BJ (cell line): ENCODE measurements at regions not wholly inside any gene's neighbourhood (a gene's known extent, or its start where the extent isn't known, plus 50 kb on each side); places are given as distances from the start of the nearest gene placed in this dataset.

Experiments used
- CTCF ChIA-PET: fragments of 350-600 bp; formaldehyde crosslinking; extraction: SDS; loops from one replicate; lab custom pipeline; 2021; ENCODE audit warnings: antibody characterized with exemption, inconsistent platforms; lab: Yijun Ruan, JAX
- POLR2A ChIA-PET: fragments of 300-600 bp; sonication (Branson Sonifier 250); formaldehyde crosslinking; extraction: SDS; loops from one replicate; lab custom pipeline; 2021; ENCODE audit warnings: antibody characterized with exemption; lab: Charles Lee
- DNase-seq: peaks from one replicate; pipeline ENCODE4 v3.0.0-alpha.2; 2011; ENCODE audit warnings: low read depth
- H3K27me3 ChIP-seq: 2 replicates; pipeline ENCODE4 v1.6.0; 2011; ENCODE audit warnings: low read length; ENCODE audit not compliant: control insufficient read depth, insufficient read depth
- H3K36me3 ChIP-seq: 2 replicates; pipeline ENCODE4 v1.5.1; 2011; ENCODE audit warnings: low read length; ENCODE audit not compliant: control insufficient read depth, insufficient read depth
- H3K4me3 ChIP-seq: 2 replicates; pipeline ENCODE4 v1.5.1; 2011; ENCODE audit warnings: low read depth, mild to moderate bottlenecking, control low read depth, low read length
- CTCF ChIP-seq: IDR thresholded peaks from 2 replicates; pipeline ENCODE4 v1.5.1; 2011; ENCODE audit warnings: low read depth, mild to moderate bottlenecking, control low read depth, inconsistent platforms, low read length, moderate library complexity; ENCODE audit not compliant: insufficient read depth

GRCh38 chr14:86708846-86709339, 1178.9 kb downstream of the FLRT2 start:
- ChIA-PET CTCF (interaction anchor here (1.2 kb wide), 1 partner anchor 14 kb away, joined by 3 read pairs; no protein-coding TSS in a partner anchor), POLR2A (no interaction called here)
- H3K27me3 ChIP-seq = no peaks in the 10 kb centered on the region
- DNase-seq = no peak
- H3K36me3 ChIP-seq = no peaks in the 10 kb centered on the region
- no peak for TF ChIP-seq CTCF
- no peak overlapping the region for H3K4me3 ChIP-seq

GRCh38 chr14:86707071-86707470, 1177.1 kb downstream of the FLRT2 start:
- CTCF ChIA-PET = interaction anchor here (0.9 kb wide), 1 partner anchor 17 kb away, joined by 3 read pairs; no protein-coding TSS in a partner anchor

GRCh38 chr14:86683561-86683960, 1153.6 kb downstream of the FLRT2 start:
- Histone ChIP-seq H3K36me3 (no peaks in the 10 kb centered on the region), H3K27me3 (no peaks in the 10 kb centered on the region), H3K4me3 (no peak overlapping the region)
- no peak for TF ChIP-seq CTCF
- CTCF ChIA-PET = interaction anchor here (0.6 kb wide), 1 partner anchor 218 kb away, joined by 4 read pairs; no protein-coding TSS in a partner anchor
- POLR2A ChIA-PET = no interaction called here
- peak; percentile 12 for DNase-seq

More at GRCh38 chr14:86707071-86707470, 1177.1 kb downstream of the FLRT2 start:
- POLR2A ChIA-PET = no interaction called here
- DNase-seq = no peak
- TF ChIP-seq CTCF = no peak
- Histone ChIP-seq H3K4me3 (no peak overlapping the region), H3K27me3 (no peaks in the 10 kb centered on the region), H3K36me3 (no peaks in the 10 kb centered on the region)

GRCh38 chr14:86675059-86675458, 1145.1 kb downstream of the FLRT2 start:
- no peaks in the 10 kb centered on the region for H3K27me3 ChIP-seq
- CTCF ChIA-PET = no interaction called here
- H3K36me3 ChIP-seq = no peaks in the 10 kb centered on the region
- POLR2A ChIA-PET = no interaction called here
- TF ChIP-seq CTCF = no peak
- no peak overlapping the region for H3K4me3 ChIP-seq
- no peak for DNase-seq

GRCh38 chr14:86673523-86673969, 1143.6 kb downstream of the FLRT2 start:
- no peak for TF ChIP-seq CTCF
- H3K27me3 ChIP-seq = no peaks in the 10 kb centered on the region
- no peak overlapping the region for H3K4me3 ChIP-seq
- POLR2A ChIA-PET = no interaction called here
- CTCF ChIA-PET = interaction anchor here (0.8 to 1.2 kb wide), 3 partner anchors 9 to 209 kb away, joined by 3 to 4 read pairs (median 3); no protein-coding TSS in a partner anchor
- no peak for DNase-seq
- H3K36me3 ChIP-seq = no peaks in the 10 kb centered on the region
